ENCODE measurements at regions not wholly inside any gene's neighbourhood (a gene's known extent, or its start where the extent isn't known, plus 50 kb on each side); places are given as distances from the start of the nearest gene placed in this dataset.
"Not testable (repeated sequence)": the region's sequence is repeated elsewhere in the genome, so short reads cannot be mapped to it uniquely, and the experiment has no call there.

DNA sequence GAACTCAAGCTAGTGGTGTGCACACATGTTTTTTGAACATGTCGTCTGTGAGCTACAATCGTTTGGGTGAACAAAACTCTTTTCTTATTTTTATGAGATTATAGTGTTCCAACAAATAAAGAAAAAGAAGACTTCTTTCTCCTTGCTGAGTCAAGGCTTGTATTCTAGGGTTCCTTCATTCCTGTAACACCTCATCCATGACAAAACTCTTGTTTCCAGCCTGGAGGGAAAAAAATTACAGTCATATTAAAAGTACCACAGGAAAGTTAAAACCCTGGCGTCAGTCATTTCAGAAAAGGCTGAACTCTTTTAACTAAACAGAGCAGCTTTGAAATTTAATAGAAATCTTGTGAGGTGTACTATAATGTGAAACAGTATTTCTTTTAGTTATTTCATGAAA, 79.2 kb upstream of the BOD1L1 start:
- H3K27ac ChIP-seq (ENCODE audit: low read depth, low read length): no peak overlapping the region
- no peak overlapping the region for H3K9ac ChIP-seq (ENCODE audit: low read length)
- no peaks in the 10 kb centered on the region for H3K27me3 ChIP-seq (ENCODE audit: control insufficient read depth, insufficient read depth, low read length)
- H3K4me3 ChIP-seq (ENCODE audit: low read length): no peak overlapping the region
- H3K36me3 ChIP-seq (ENCODE audit: control insufficient read depth, insufficient read depth, low read length): no peaks in the 10 kb centered on the region
- no peaks in the 10 kb centered on the region for H3K4me1 ChIP-seq (ENCODE audit: control insufficient read depth, insufficient read depth, low read length)

DNA sequence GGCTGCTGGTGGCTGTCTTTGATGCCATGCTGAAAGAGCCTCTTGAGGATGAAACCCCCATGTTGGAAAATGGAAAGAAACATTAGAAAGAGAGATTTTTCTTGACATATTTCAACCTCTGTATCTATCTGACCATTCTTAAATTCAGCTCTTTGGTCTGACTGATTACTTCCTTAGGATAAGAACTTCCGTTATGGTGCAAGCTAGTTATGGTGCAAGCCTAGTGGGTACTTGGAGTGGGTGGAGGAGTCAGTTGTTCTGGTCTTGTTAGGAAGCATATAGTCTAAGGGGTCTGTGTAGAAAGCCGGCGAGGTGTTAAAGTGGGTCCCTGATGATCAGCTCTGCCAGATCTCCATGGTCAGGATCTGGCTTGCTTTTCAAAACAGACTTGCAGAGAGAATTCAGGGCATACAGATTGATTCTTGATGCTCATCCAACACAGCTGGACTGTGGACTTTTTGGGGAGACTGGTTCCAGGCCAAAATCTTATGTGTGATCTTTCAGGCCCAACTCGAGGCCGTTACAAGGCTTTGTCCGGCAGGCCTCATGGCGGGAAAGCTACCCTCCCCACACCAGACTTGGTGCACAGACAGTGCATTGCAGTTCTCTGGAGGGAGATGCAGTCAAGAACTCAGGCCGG, 82.8 kb upstream of the BOD1L1 start:
- Histone ChIP-seq H3K27me3 (ENCODE audit: control insufficient read depth, insufficient read depth, low read length) (no peaks in the 10 kb centered on the region), H3K36me3 (ENCODE audit: control insufficient read depth, insufficient read depth, low read length) (no peaks in the 10 kb centered on the region), H3K4me3 (ENCODE audit: low read length) (no peak overlapping the region), H3K4me1 (ENCODE audit: control insufficient read depth, insufficient read depth, low read length) (no peaks in the 10 kb centered on the region), H3K27ac (ENCODE audit: low read depth, low read length) (no peak overlapping the region), H3K9ac (ENCODE audit: low read length) (no peak overlapping the region)

- H3K27me3 ChIP-seq (ENCODE audit: control insufficient read depth, insufficient read depth, low read length): no peaks in the 10 kb centered on the region
- no peaks in the 10 kb centered on the region for H3K4me1 ChIP-seq (ENCODE audit: control insufficient read depth, insufficient read depth, low read length)
- H3K4me3 ChIP-seq (ENCODE audit: low read length): no peak overlapping the region
- no peak overlapping the region for H3K27ac ChIP-seq (ENCODE audit: low read depth, low read length)
- H3K9ac ChIP-seq (ENCODE audit: low read length): no peak overlapping the region
- H3K36me3 ChIP-seq (ENCODE audit: control insufficient read depth, insufficient read depth, low read length): no peaks in the 10 kb centered on the region
These were observed 83.8 kb upstream of the BOD1L1 start for GRCh38 chr4:13711233-13711785.

DNA sequence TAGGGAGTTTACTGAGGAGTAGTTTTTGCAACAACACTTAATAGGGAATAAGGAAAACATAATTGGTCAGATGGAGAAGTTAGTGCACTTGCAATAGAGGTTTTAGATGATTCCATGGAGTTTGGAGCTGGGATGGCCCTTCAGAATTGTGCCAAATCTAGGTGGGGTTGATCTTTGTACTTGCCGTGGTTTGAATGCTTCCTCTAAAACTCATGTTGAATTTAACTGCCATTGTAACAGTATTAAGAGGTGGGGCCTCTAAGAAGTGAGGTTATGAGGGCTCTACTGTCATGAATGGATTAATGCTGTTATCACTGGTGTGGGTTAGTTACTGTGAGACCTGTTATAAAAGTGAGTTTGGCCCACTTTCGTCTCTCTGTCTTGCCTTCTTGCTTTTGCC, 94.4 kb upstream of the BOD1L1 start:
- Histone ChIP-seq H3K4me3 (ENCODE audit: low read length) (no peak overlapping the region), H3K36me3 (ENCODE audit: control insufficient read depth, insufficient read depth, low read length) (no peaks in the 10 kb centered on the region), H3K9ac (ENCODE audit: low read length) (no peak overlapping the region), H3K4me1 (ENCODE audit: control insufficient read depth, insufficient read depth, low read length) (no peaks in the 10 kb centered on the region), H3K27ac (ENCODE audit: low read depth, low read length) (no peak overlapping the region), H3K27me3 (ENCODE audit: control insufficient read depth, insufficient read depth, low read length) (no peaks in the 10 kb centered on the region)

DNA sequence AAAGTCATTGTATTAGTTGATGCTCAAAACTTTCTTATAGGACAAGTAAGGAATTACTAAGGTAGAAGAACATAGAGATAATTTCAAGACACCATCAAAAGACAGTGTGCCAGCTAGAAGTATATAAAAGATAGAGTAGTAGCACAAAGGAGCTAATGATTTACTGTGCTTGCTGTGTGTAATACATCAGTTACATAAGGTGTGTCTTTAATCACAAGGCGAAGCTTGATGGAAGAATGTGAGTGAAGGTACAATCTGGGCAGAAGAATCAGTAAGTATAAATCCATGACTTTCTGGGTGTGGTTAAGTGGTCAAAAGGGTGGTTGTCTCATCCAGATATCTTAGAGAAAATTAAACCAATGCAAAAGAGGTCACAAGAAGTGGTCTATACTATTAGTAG, 95.1 kb upstream of the BOD1L1 start:
- Histone ChIP-seq H3K27ac (ENCODE audit: low read depth, low read length) (no peak overlapping the region), H3K4me3 (ENCODE audit: low read length) (no peak overlapping the region), H3K4me1 (ENCODE audit: control insufficient read depth, insufficient read depth, low read length) (no peaks in the 10 kb centered on the region), H3K27me3 (ENCODE audit: control insufficient read depth, insufficient read depth, low read length) (no peaks in the 10 kb centered on the region), H3K36me3 (ENCODE audit: control insufficient read depth, insufficient read depth, low read length) (no peaks in the 10 kb centered on the region), H3K9ac (ENCODE audit: low read length) (no peak overlapping the region)

GRCh38 chr4:13728761-13729160, 101.2 kb upstream of the BOD1L1 start:
- Histone ChIP-seq H3K9ac (ENCODE audit: low read length) (no peak overlapping the region), H3K4me3 (ENCODE audit: low read length) (no peak overlapping the region), H3K27ac (ENCODE audit: low read depth, low read length) (no peak overlapping the region), H3K4me1 (ENCODE audit: control insufficient read depth, insufficient read depth, low read length) (no peaks in the 10 kb centered on the region), H3K27me3 (ENCODE audit: control insufficient read depth, insufficient read depth, low read length) (no peaks in the 10 kb centered on the region), H3K36me3 (ENCODE audit: control insufficient read depth, insufficient read depth, low read length) (no peaks in the 10 kb centered on the region)

- H3K4me3 ChIP-seq (ENCODE audit: low read length): no peak overlapping the region
These were observed 103.5 kb upstream of the BOD1L1 start for GRCh38 chr4:13731019-13731418.

GRCh38 chr4:13733817-13734216, 106.3 kb upstream of the BOD1L1 start:
- Histone ChIP-seq H3K4me3 (ENCODE audit: low read length) (no peak overlapping the region), H3K27me3 (ENCODE audit: control insufficient read depth, insufficient read depth, low read length) (no peaks in the 10 kb centered on the region), H3K9ac (ENCODE audit: low read length) (no peak overlapping the region), H3K36me3 (ENCODE audit: control insufficient read depth, insufficient read depth, low read length) (no peaks in the 10 kb centered on the region), H3K27ac (ENCODE audit: low read depth, low read length) (no peak overlapping the region), H3K4me1 (ENCODE audit: control insufficient read depth, insufficient read depth, low read length) (no peaks in the 10 kb centered on the region)

More at GRCh38 chr4:13731019-13731418, 103.5 kb upstream of the BOD1L1 start:
- H3K36me3 ChIP-seq (ENCODE audit: control insufficient read depth, insufficient read depth, low read length): no peaks in the 10 kb centered on the region
- no peak overlapping the region for H3K27ac ChIP-seq (ENCODE audit: low read depth, low read length)
- H3K4me1 ChIP-seq (ENCODE audit: control insufficient read depth, insufficient read depth, low read length): no peaks in the 10 kb centered on the region
- H3K27me3 ChIP-seq (ENCODE audit: control insufficient read depth, insufficient read depth, low read length): no peaks in the 10 kb centered on the region
- no peak overlapping the region for H3K9ac ChIP-seq (ENCODE audit: low read length)

- Histone ChIP-seq H3K27ac (ENCODE audit: low read depth, low read length) (no peak overlapping the region), H3K36me3 (ENCODE audit: control insufficient read depth, insufficient read depth, low read length) (no peaks in the 10 kb centered on the region), H3K4me1 (ENCODE audit: control insufficient read depth, insufficient read depth, low read length) (no peaks in the 10 kb centered on the region), H3K4me3 (ENCODE audit: low read length) (no peak overlapping the region), H3K9ac (ENCODE audit: low read length) (no peak overlapping the region), H3K27me3 (ENCODE audit: control insufficient read depth, insufficient read depth, low read length) (no peaks in the 10 kb centered on the region)
These were observed 123.1 kb upstream of the BOD1L1 start for GRCh38 chr4:13750594-13750993.

DNA sequence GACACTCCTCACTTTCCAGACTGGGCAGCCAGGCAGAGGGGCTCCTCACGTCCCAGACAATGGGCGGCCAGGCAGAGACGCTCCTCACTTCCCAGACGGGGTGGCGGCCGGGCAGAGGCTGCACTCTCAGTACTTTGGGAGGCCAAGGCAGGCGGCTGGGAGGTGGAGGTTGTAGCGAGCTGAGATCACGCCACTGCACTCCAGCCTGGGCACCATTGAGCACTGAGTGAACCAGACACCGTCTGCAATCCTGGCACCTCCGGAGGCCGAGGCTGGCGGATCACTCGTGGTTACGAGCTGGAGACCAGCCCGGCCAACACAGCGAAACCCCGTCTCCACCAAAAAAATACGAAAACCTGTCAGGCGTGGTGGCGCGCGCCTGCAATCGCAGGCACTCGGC, 134.1 kb upstream of the BOD1L1 start:
- not testable (repeated sequence) for H3K4me3 ChIP-seq (ENCODE audit: low read length); H3K27me3 ChIP-seq (ENCODE audit: control insufficient read depth, insufficient read depth, low read length); H3K4me1 ChIP-seq (ENCODE audit: control insufficient read depth, insufficient read depth, low read length); H3K36me3 ChIP-seq (ENCODE audit: control insufficient read depth, insufficient read depth, low read length); H3K9ac ChIP-seq (ENCODE audit: low read length); H3K27ac ChIP-seq (ENCODE audit: low read depth, low read length)

GRCh38 chr4:13762130-13762529, 134.6 kb upstream of the BOD1L1 start:
- Histone ChIP-seq H3K27me3 (ENCODE audit: control insufficient read depth, insufficient read depth, low read length) (no peaks in the 10 kb centered on the region), H3K9ac (ENCODE audit: low read length) (no peak overlapping the region), H3K27ac (ENCODE audit: low read depth, low read length) (no peak overlapping the region), H3K4me3 (ENCODE audit: low read length) (no peak overlapping the region), H3K36me3 (ENCODE audit: control insufficient read depth, insufficient read depth, low read length) (no peaks in the 10 kb centered on the region), H3K4me1 (ENCODE audit: control insufficient read depth, insufficient read depth, low read length) (no peaks in the 10 kb centered on the region)

DNA sequence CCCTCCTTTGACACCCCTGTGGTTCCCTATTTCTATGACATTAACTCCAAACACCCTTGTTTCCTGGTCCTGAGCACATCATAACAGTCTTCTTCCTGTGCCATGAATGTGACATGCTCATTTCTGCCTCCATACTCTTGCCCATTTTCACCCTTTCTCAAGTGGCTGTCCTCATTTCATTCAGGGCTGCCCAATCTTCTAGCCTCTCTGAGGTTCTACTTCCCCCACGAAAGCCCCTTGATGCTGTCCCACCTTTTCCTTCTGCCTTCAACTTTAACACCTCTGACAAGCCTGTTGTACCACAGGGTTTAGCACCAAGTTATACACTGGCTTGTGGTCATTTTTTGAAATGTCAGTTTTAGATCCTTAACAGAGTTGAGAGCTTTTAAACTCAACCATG, 136.2 kb upstream of the BOD1L1 start:
- Histone ChIP-seq H3K4me1 (ENCODE audit: control insufficient read depth, insufficient read depth, low read length) (no peaks in the 10 kb centered on the region), H3K27me3 (ENCODE audit: control insufficient read depth, insufficient read depth, low read length) (no peaks in the 10 kb centered on the region), H3K9ac (ENCODE audit: low read length) (no peak overlapping the region), H3K27ac (ENCODE audit: low read depth, low read length) (no peak overlapping the region), H3K4me3 (ENCODE audit: low read length) (no peak overlapping the region), H3K36me3 (ENCODE audit: control insufficient read depth, insufficient read depth, low read length) (no peaks in the 10 kb centered on the region)

- Histone ChIP-seq H3K4me1 (ENCODE audit: control insufficient read depth, insufficient read depth, low read length) (no peaks in the 10 kb centered on the region), H3K36me3 (ENCODE audit: control insufficient read depth, insufficient read depth, low read length) (no peaks in the 10 kb centered on the region), H3K4me3 (ENCODE audit: low read length) (no peak overlapping the region), H3K27me3 (ENCODE audit: control insufficient read depth, insufficient read depth, low read length) (no peaks in the 10 kb centered on the region), H3K9ac (ENCODE audit: low read length) (no peak overlapping the region), H3K27ac (ENCODE audit: low read depth, low read length) (no peak overlapping the region)
These were observed 138.0 kb upstream of the BOD1L1 start for GRCh38 chr4:13765539-13765938.

Data from rectal smooth muscle tissue (tissue), 1 donor.